Pulmonary artery endothelial cell (primary cell): ENCODE measurements at regions not wholly inside any gene's neighbourhood (a gene's known extent, or its start where the extent isn't known, plus 50 kb on each side); places are given as distances from the start of the nearest gene placed in this dataset.
"Not testable (repeated sequence)": the region's sequence is repeated elsewhere in the genome, so short reads cannot be mapped to it uniquely, and the experiment has no call there.

Experiments
- DNase-seq: peaks from one replicate; pipeline ENCODE4 v3.0.0-alpha.2; 2011; ENCODE audit warnings: low read depth, low spot score

DNA sequence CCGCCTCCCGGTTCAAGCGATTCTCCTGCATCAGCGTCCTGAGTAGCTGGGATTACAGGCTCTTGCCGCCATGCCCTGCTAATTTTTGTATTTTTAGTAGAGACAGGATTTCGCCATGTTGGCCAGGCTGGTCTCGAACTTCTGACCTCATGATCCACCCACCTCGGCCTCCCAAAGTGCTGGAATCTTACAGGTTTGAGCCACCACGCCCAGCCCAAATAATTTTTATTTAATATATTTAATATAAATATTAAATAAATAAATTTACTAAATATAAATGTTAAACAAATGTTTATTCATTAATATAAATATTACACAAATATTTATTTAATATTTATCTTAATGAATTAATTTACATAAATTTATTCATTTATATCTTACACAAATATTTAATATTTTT, 120.2 kb downstream of the SHOX start:
- DNase-seq = no peak

GRCh38 chrX:750263-750662, 119.7 kb downstream of the SHOX start:
- no peak for DNase-seq

DNA sequence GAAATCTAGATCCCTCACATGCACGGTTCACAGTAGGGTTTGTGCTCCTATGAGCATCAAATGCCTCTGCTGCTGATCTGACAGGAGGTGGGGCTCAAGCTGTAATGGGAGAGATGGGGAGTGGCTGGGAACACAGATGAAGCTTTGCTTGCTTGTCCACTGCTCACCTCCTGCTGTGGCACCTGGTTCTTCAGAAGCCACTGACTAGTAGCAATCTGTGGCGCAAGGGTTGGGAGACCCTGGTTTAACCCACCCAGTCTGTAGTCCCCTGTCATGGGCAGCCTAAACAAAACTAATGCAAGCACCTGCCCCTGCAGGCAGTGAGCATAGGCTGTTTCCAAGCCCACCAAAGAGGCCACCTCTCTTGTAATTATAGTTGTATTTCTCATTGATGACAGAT, 116.6 kb downstream of the SHOX start:
- no peak for DNase-seq

- DNase-seq = no peak
Measured at GRCh38 chrX:739611-740010, 109.0 kb downstream of the SHOX start.

DNA sequence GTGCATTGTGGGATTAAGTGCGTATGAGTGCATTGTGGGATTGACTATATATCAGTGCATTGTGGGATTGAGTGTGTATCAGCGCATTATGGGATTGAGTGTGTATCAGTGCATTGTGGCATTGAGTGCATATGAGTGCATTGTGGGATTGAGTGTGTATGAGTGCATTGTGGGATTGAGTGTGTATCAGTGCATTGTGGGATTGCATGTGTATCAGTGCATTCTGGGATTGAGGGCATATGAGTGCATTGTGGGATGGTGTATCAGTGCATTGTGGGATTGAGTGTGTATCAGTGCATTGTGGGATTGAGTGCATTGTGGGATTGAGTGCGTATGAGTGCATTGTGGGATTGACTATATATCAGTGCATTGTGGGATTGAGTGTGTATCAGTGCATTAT, 106.4 kb downstream of the SHOX start:
- DNase-seq = not testable (repeated sequence)

GRCh38 chrX:734362-734761, 103.8 kb downstream of the SHOX start:
- no peak for DNase-seq

GRCh38 chrX:733961-734360, 103.4 kb downstream of the SHOX start:
- DNase-seq = no peak

DNA sequence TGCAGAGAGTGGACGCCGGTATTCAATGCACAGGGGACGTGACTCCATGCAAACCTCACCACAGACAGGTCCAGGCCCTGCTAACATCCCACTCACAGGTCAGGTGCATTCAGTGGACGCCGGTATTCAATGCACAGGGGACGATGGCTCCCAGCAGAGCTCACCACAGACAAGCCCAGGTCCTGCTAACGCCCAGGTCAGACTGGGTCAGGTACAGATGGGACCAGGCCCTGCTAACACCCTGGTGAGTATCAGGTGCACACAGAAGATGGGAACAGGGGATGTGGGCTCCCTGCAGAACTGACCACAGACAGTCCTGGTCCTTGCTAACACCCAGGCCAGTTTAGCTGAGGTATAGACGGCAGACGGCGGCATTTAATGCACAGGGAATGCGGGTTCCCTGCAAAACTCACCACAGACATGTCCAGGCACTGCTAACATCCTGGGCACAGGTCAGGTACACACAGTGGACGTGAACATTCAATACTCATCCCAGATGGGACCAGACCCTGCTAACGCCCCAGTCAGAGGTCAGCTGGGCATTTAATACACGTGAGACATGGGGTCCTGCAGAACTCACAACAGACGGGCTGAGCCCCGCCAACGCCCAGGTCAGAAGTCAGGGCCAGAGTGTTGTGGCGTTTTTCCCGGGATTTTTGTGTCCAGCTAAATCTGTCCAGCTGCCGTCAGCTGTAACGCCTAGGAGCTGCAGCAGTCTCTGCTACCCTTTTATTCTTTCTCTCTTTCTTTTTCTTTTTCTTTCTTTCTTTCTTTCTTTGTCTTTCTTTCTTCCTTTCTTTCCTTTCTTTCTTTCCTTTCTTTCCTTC, 99.2 kb downstream of the SHOX start:
- DNase-seq = no peak

DNA sequence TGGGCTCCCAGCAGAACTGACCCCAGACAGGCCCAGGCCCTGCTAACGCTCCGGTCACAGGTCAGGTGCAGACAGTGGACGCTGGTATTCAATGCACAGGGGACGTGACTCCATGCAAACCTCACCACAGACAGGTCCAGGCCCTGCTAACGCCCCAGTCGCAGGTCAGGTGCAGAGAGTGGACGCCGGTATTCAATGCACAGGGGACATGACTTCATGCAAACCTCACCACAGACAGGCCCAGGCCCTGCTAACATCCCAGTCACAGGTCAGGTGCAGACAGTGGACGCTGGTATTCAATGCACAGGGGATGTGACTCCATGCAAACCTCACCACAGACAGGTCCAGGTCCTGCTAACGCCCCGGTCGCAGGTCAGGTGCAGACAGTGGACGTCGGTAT, 98.5 kb downstream of the SHOX start:
- not testable (repeated sequence) for DNase-seq

DNA sequence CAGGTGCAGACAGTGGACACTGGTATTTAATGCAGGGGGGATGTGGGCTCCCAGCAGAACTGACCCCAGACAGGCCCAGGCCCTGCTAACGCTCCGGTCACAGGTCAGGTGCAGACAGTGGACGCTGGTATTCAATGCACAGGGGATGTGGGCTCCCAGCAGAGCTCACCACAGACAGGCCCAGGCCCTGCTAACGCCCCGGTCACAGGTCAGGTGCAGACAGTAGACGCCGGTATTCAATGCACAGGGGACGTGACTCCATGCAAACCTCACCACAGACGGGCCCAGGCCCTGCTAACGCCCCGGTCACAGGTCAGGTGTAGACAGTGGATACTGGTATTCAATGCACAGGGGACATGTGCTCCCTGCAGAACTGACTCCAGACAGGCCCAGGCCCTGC, 98.0 kb downstream of the SHOX start:
- DNase-seq = not testable (repeated sequence)

GRCh38 chrX:727738-728621, 97.4 kb downstream of the SHOX start:
- DNase-seq = no peak

- no peak for DNase-seq
Measured at GRCh38 chrX:725971-726370, 95.4 kb downstream of the SHOX start.

DNA sequence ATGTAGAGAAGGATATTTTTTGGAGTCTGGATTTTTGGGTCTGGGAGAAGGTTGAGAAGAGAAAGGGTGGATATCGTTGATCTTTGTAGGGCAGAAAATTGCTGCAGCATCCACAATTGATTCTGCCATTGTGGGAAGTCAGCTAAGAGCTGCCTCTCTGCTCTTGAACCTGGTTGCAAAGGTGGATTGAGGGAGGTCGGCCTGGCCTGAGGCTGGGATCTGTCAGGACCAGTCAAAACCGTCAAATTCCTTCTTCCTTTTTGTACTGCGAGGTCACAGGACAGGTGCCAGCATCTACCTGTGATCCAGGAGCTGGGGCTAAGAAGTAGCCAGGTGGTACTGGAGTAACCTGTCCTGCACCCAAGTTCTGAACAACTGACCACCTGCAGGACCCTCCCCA, 93.7 kb downstream of the SHOX start:
- DNase-seq = no peak

DNA sequence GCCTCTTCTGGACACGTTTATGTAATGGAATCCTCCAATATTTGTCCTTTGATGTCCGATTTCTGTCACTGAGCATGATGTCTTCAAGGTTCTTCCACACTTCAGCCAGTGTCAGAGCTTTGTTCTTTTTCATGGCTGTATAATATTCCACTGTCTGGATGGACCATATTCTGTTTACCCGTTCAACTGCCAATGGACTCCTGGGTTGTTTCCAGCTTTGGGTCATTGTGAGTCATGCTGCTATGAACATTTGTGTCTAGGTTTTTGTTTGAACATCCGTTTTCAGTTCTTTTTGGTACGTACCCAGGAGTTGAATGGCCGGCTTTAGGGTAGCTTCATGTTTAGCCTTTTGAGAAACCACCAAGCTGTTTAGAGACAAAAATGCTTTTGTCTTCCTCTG, 93.2 kb downstream of the SHOX start:
- DNase-seq = no peak

GRCh38 chrX:721354-721753, 90.8 kb downstream of the SHOX start:
- no peak for DNase-seq

DNA sequence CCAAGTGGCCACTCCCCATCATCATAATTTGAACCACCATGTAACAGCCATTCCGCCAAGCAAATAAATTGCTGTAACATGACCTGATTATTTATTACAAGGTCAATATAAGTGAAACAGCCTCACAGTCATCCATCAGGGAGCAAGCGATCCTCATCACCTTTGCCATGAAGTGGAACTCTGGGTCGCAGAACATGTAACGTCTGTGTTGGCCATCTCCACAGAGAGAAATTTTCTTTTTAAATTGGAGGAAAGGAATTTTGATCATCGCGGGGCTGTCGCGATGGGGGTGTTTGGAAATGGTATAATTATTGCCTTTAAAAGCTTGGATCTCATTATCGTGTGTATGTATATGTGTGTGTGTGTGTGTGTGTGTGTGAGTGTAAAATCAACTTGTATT, 90.2 kb downstream of the SHOX start:
- DNase-seq = no peak

- no peak for DNase-seq
Measured at GRCh38 chrX:720250-720649, 89.7 kb downstream of the SHOX start.

GRCh38 chrX:716136-716535, 85.5 kb downstream of the SHOX start:
- no peak for DNase-seq

DNA sequence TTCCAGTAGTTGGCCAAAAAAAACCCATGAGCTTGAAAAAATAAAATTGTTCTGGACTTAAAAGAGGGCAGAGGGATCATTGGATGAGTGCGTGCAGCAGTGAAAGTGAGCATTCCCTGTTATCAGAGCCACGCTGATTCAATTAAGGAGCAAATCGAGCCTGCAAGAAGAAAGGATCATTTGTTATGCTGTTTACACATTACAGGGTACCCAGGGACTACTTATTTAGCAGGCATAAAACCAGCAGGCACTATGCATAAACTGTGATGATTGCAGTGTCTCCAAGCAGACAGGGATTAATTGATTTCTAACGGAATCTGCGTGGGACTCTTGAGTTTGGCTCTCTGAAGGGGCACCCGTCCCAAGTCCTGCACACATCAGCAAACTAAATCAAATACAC, 83.5 kb downstream of the SHOX start:
- no peak for DNase-seq
